GM18507 (cell line): ENCODE measurements at regions not wholly inside any gene's neighbourhood (a gene's known extent, or its start where the extent isn't known, plus 50 kb on each side); places are given as distances from the start of the nearest gene placed in this dataset.

Source experiments
- DNase-seq: peaks from one replicate; pipeline ENCODE4 v3.0.0; 2011; ENCODE audit warnings: low read depth; ENCODE audit not compliant: insufficient read length; ENCODE audit errors: extremely low spot score
- FAIRE-seq: peaks from 2 replicates; lab custom pipeline; 2011; peaks lifted over from hg19 to GRCh38; lab: Jason Lieb, UNC

DNA sequence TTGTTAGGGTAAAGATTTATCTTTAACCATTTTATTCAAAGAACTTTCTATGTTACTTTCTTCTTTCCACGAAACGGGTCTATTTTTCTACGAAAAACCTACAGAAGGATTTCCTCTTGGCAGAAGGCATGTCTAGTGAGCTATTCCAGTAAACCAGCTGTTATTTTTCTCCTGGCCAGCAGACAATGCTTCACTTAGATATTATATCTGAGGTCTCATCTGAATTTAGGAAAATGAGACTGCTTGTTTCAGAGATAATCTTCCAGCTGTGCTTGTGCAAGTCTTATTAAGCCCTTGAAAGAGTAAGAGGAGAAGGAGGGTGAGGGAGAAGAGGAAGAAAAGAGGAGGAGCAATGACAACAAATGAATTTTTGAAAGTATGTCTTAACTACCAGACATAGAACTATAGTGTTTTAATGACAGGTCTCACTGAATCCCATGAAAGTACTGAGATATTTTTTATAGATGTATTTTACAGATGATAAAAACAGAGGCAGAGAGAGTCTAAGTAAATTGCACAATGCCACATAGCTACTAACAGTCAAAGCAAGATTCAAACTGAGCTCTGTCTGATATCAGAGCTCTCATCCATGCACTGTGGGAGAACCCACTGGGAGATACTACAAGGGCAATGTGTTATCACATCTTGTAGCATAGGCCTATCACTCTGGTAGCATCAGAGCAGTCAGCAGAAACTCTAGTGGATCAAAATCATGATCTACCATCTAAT lies 54.6 kb upstream of the SAMSN1 start:
- no peak for DNase-seq
- FAIRE-seq: no peak

DNA sequence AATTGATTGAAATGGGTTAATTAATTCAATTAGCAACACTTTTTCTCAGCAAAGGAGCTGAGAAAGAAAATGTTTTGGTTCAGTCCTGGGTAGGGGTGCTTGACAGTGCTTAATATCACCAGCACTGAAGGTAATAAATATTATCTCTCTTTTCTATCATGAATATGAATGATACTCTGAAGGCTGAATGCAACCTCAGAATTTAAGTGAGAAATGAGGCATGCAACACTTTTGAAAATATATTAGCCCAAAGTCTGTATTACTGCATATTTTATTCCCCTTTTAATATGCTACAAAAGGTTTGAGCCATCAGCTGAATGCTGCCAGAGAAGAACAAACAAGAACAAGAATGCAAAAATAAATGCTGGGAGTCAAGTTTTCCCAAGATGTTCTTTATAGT lies 52.0 kb upstream of the SAMSN1 start:
- FAIRE-seq (no peak), DNase-seq (no peak)
